SK-N-SH (cell line): ENCODE measurements at regions not wholly inside any gene's neighbourhood (a gene's known extent, or its start where the extent isn't known, plus 50 kb on each side); places are given as distances from the start of the nearest gene placed in this dataset.

Experiments used
- CTCF ChIA-PET: fragments of 300-600, 350-600 bp; formaldehyde crosslinking; extraction: SDS; loops from one replicate; lab custom pipeline; 2021; lab: Yijun Ruan, JAX
- POLR2A ChIA-PET: fragments of 350-600 bp; sonication (Branson Sonifier 250); formaldehyde crosslinking; extraction: SDS; loops from one replicate; lab custom pipeline; 2020; ENCODE audit warnings: antibody characterized with exemption, inconsistent platforms; lab: Yijun Ruan, JAX
- DNase-seq: peaks from one replicate; pipeline ENCODE4 v3.0.0; 2012
- H2AFZ ChIP-seq: fragments of 200-600 bp; sonication (generic); 2 replicates; pipeline ENCODE4 v1.8.1; 2016; ENCODE audit warnings: antibody characterized with exemption, mild to moderate bottlenecking, low read depth
- H3F3A ChIP-seq: fragments of 200-600 bp; sonication (generic); replicated peaks from 2 replicates; pipeline ENCODE3; 2016; ENCODE audit warnings: antibody characterized with exemption, mild to moderate bottlenecking; ENCODE audit not compliant: insufficient read depth
- H3K27ac ChIP-seq, 2 experiments: fragments of 200-500 bp in 1 of 2; fragments of 200-600 bp in 1 of 2; sonication (Bioruptor generic) in 1 of 2; sonication (generic), shearing (Covaris generic) in 1 of 2; 2 replicates each; pipeline versions ENCODE4 v1.5.1 to v1.6.1; 2014 to 2016; ENCODE audit warnings: low read depth in 2 of 2, inconsistent platforms in 1 of 2, low read length in 1 of 2, mild to moderate bottlenecking in 1 of 2, mixed read lengths in 1 of 2
- H3K27me3 ChIP-seq: fragments of 200-600 bp; sonication (generic), shearing (Covaris generic); 2 replicates; pipeline ENCODE4 v1.6.1; 2016; ENCODE audit warnings: mixed run types; ENCODE audit not compliant: insufficient read depth
- H3K36me3 ChIP-seq, 2 experiments: fragments of 200-500 bp in 1 of 2; fragments of 200-600 bp in 1 of 2; sonication (Bioruptor generic) in 1 of 2; sonication (generic) in 1 of 2; replicated peaks in 1 of 2; 2 replicates each; pipeline versions ENCODE3 to v1.5.1; 2014 to 2016; ENCODE audit warnings: low read length in 1 of 2, mild to moderate bottlenecking in 1 of 2; ENCODE audit not compliant: insufficient read depth in 2 of 2, control insufficient read depth in 1 of 2
- H3K4me1 ChIP-seq, 2 experiments: fragments of 200-500 bp in 1 of 2; fragments of 200-600 bp in 1 of 2; sonication (Bioruptor generic) in 1 of 2; sonication (generic), shearing (Covaris generic) in 1 of 2; 2 replicates each; pipeline versions ENCODE4 v1.5.1 to v1.6.1; 2014 to 2016; ENCODE audit warnings: low read depth in 1 of 2, low read length in 1 of 2, mixed run types in 1 of 2; ENCODE audit not compliant: insufficient read depth in 2 of 2, control insufficient read depth in 1 of 2
- H3K4me2 ChIP-seq: fragments of 200-600 bp; sonication (generic), shearing (Covaris generic); 2 replicates; pipeline ENCODE4 v1.6.1; 2017; ENCODE audit warnings: mixed run types
- H3K4me3 ChIP-seq, 2 experiments: fragments of 200-500 bp in 1 of 2; fragments of 200-600 bp in 1 of 2; sonication (Bioruptor generic) in 1 of 2; sonication (generic), shearing (Covaris generic) in 1 of 2; 2 replicates each; pipeline versions ENCODE4 v1.5.1 to v1.8.1; 2014 to 2016; ENCODE audit warnings: low read depth in 2 of 2, inconsistent platforms in 1 of 2, low read length in 1 of 2, mild to moderate bottlenecking in 1 of 2, mixed read lengths in 1 of 2, moderate library complexity in 1 of 2
- H3K79me2 ChIP-seq: fragments of 200-600 bp; sonication (generic); 2 replicates; pipeline ENCODE4 v1.8.1; 2017; ENCODE audit warnings: mild to moderate bottlenecking; ENCODE audit not compliant: insufficient read depth
- H3K9ac ChIP-seq: fragments of 200-600 bp; sonication (generic); 2 replicates; pipeline ENCODE4 v1.6.1; 2017; ENCODE audit warnings: mixed run types
- H3K9me2 ChIP-seq: fragments of 200-600 bp; sonication (generic); 2 replicates; pipeline ENCODE4 v1.6.1; 2017; ENCODE audit warnings: mixed run types
- H3K9me3 ChIP-seq: fragments of 200-600 bp; sonication (generic); 2 replicates; pipeline ENCODE4 v1.6.1; 2017; ENCODE audit warnings: mixed run types, mild to moderate bottlenecking, moderate library complexity
- H4K20me1 ChIP-seq: fragments of 200-600 bp; sonication (generic); 2 replicates; pipeline ENCODE4 v1.6.1; 2017; ENCODE audit warnings: mild to moderate bottlenecking, mixed run types; ENCODE audit not compliant: insufficient read depth
- CHD2 ChIP-seq: fragments of 150-350 bp; IDR thresholded peaks from 2 replicates; pipeline ENCODE4 v1.6.1; 2018; ENCODE audit warnings: low read length; ENCODE audit not compliant: partially characterized antibody
- ELF1 ChIP-seq: IDR thresholded peaks from 2 replicates; pipeline ENCODE4 v1.4.0; 2012
- EZH2phosphoT487 ChIP-seq: fragments of 200-600 bp; sonication (generic); IDR thresholded peaks from 2 replicates; pipeline ENCODE4 v1.6.1; 2017; ENCODE audit warnings: low read depth, mixed run types, mild to moderate bottlenecking, antibody characterized with exemption, moderate library complexity, borderline replicate concordance
- FOSL2 ChIP-seq: IDR thresholded peaks from 2 replicates; pipeline ENCODE4 v1.4.0; 2012; ENCODE audit warnings: low read depth, mild to moderate bottlenecking, moderate library complexity, borderline replicate concordance
- FOXJ3 ChIP-seq: sonication (generic); formaldehyde crosslinking; IDR thresholded peaks from 2 replicates; pipeline ENCODE4 v1.5.1; 2020; ENCODE audit warnings: mild to moderate bottlenecking, missing genetic modification reagents
- FOXM1 ChIP-seq: IDR thresholded peaks from 2 replicates; pipeline ENCODE4 v1.4.0; 2012; ENCODE audit warnings: low read depth, mild to moderate bottlenecking
- GABPA ChIP-seq: IDR thresholded peaks from 2 replicates; pipeline ENCODE4 v1.4.0; 2012; ENCODE audit warnings: low read depth, mild to moderate bottlenecking
- GATA2 ChIP-seq: sonication (generic); formaldehyde crosslinking; IDR thresholded peaks from 2 replicates; pipeline ENCODE4 v1.5.0; 2020; ENCODE audit warnings: mild to moderate bottlenecking, missing genetic modification reagents
- IRF3 ChIP-seq: fragments of 150-350 bp; IDR thresholded peaks from 2 replicates; pipeline ENCODE4 v1.6.1; 2016; ENCODE audit warnings: mild to moderate bottlenecking, low read depth, low read length
- JUND ChIP-seq: IDR thresholded peaks from 2 replicates; pipeline ENCODE4 v1.4.0; 2012
- MEF2A ChIP-seq: IDR thresholded peaks from 2 replicates; pipeline ENCODE4 v1.4.0; 2012; ENCODE audit warnings: low read depth, borderline replicate concordance
- MXI1 ChIP-seq: IDR thresholded peaks from 2 replicates; pipeline ENCODE4 v1.6.1; 2012; ENCODE audit warnings: mild to moderate bottlenecking, low read depth, low read length, improper control_type of control experiment
- NFIC ChIP-seq: IDR thresholded peaks from 2 replicates; pipeline ENCODE4 v1.4.0; 2012; ENCODE audit warnings: borderline replicate concordance
- POLR2AphosphoS5 ChIP-seq: IDR thresholded peaks from 2 replicates; pipeline ENCODE4 v1.6.1; 2012; ENCODE audit warnings: low read depth, low read length
- RAD21 ChIP-seq: IDR thresholded peaks from 2 replicates; pipeline ENCODE4 v1.6.1; 2012; ENCODE audit warnings: mild to moderate bottlenecking, low read length
- RCOR1 ChIP-seq: fragments of 150-350 bp; IDR thresholded peaks from 2 replicates; pipeline ENCODE4 v1.6.1; 2017; ENCODE audit warnings: antibody characterized with exemption, low read length
- RFX5 ChIP-seq: IDR thresholded peaks from 2 replicates; pipeline ENCODE4 v1.6.1; 2012; ENCODE audit warnings: mild to moderate bottlenecking, improper control_type of control experiment, low read length
- RXRA ChIP-seq: IDR thresholded peaks from 2 replicates; pipeline ENCODE4 v1.4.0; 2012; ENCODE audit warnings: low read depth, mild to moderate bottlenecking, borderline replicate concordance
- SIN3A ChIP-seq: IDR thresholded peaks from 2 replicates; pipeline ENCODE4 v1.6.1; 2012; ENCODE audit warnings: low read depth, mild to moderate bottlenecking, low read length, moderate library complexity, borderline replicate concordance
- SMC3 ChIP-seq: IDR thresholded peaks from 2 replicates; pipeline ENCODE4 v1.6.1; 2012; ENCODE audit warnings: low read depth, low read length, improper control_type of control experiment
- TAF1 ChIP-seq: IDR thresholded peaks from 2 replicates; pipeline ENCODE4 v1.6.1; 2012; ENCODE audit warnings: low read depth, mild to moderate bottlenecking, low read length, moderate library complexity, borderline replicate concordance
- TEAD4 ChIP-seq: IDR thresholded peaks from 2 replicates; pipeline ENCODE4 v1.4.0; 2012; ENCODE audit warnings: mild to moderate bottlenecking, borderline replicate concordance; ENCODE audit not compliant: insufficient read depth
- YY1 ChIP-seq: IDR thresholded peaks from 2 replicates; pipeline ENCODE4 v1.4.0; 2012; ENCODE audit warnings: low read depth, mild to moderate bottlenecking
- ZBTB33 ChIP-seq: IDR thresholded peaks from 2 replicates; pipeline ENCODE4 v1.4.0; 2012; ENCODE audit warnings: low read depth, borderline replicate concordance
- WGBS: methylation state at CpG from one replicate; pipeline ENCODE4 v1.1.6; 2017; ENCODE audit warnings: low lambda C conversion rate; 5-methylcytosine and 5-hydroxymethylcytosine counted together
- TF ChIP-seq, protein P1 (sequence below): IDR thresholded peaks from 2 replicates; pipeline ENCODE4 v1.4.0; 2012; ENCODE audit warnings: low read depth
- TF ChIP-seq, protein P2 (sequence below): IDR thresholded peaks from 2 replicates; pipeline ENCODE4; 2012
- TF ChIP-seq, protein P3 (sequence below): fragments of 150-350 bp; IDR thresholded peaks from 2 replicates; pipeline ENCODE4 v1.6.1; 2017; ENCODE audit warnings: antibody characterized with exemption, low read length, low read depth, borderline replicate concordance
- TF ChIP-seq, protein P4 (sequence below): IDR thresholded peaks from 2 replicates; pipeline ENCODE4 v1.4.0; 2012; ENCODE audit warnings: low read depth, borderline replicate concordance
- TF ChIP-seq, protein P5 (sequence below): fragments of 200-600 bp; sonication (generic); IDR thresholded peaks from 2 replicates; pipeline ENCODE4 v1.6.1; 2017; ENCODE audit warnings: antibody characterized with exemption, mild to moderate bottlenecking, moderate library complexity

GRCh38 chr1:194658090-194658439 lies 1471.7 kb upstream of the B3GALT2 start:
- CTCF ChIA-PET = no interaction called here
- no peaks in the 10 kb centered on the region for H3K79me2 ChIP-seq
- no peak overlapping the region; the same call in 1 of the 2 replicates for H2AFZ ChIP-seq
- H3K27ac ChIP-seq = peak overlapping the region in 1 of 2 experiments; percentile 31; a peak in 1 of 4 replicates
- H3K4me3 ChIP-seq = no peak overlapping the region
- H3K4me2 ChIP-seq = no peak overlapping the region
- no peaks in the 10 kb centered on the region for H3K27me3 ChIP-seq
- no peaks in the 10 kb centered on the region for H4K20me1 ChIP-seq
- no peaks in the 10 kb centered on the region for H3K36me3 ChIP-seq
- no peaks in the 10 kb centered on the region; a peak in 1 of 4 replicates for H3K4me1 ChIP-seq
- H3F3A ChIP-seq = peaks cover 4% of the 10 kb centered on the region
- no peak for DNase-seq
- no peak overlapping the region for H3K9ac ChIP-seq
- H3K9me3 ChIP-seq = no peaks in the 10 kb centered on the region
- 11% methylated on average over 1 of the region's 1 CpG for WGBS
- H3K9me2 ChIP-seq = no peaks in the 10 kb centered on the region
- POLR2A ChIA-PET = no interaction called here
- TF ChIP-seq RXRA = no peak
- peak; percentile 30; the same call in 1 of the 2 replicates for TF ChIP-seq FOSL2
- no peak for TF ChIP-seq FOXJ3 (CRISPR knock-in tag)
- TF ChIP-seq GABPA = no peak
- TF ChIP-seq, protein P1, sequence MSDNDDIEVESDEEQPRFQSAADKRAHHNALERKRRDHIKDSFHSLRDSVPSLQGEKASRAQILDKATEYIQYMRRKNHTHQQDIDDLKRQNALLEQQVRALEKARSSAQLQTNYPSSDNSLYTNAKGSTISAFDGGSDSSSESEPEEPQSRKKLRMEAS = no peak
- TF ChIP-seq YY1 = no peak
- TF ChIP-seq TEAD4 = no peak
- TF ChIP-seq, protein P2, sequence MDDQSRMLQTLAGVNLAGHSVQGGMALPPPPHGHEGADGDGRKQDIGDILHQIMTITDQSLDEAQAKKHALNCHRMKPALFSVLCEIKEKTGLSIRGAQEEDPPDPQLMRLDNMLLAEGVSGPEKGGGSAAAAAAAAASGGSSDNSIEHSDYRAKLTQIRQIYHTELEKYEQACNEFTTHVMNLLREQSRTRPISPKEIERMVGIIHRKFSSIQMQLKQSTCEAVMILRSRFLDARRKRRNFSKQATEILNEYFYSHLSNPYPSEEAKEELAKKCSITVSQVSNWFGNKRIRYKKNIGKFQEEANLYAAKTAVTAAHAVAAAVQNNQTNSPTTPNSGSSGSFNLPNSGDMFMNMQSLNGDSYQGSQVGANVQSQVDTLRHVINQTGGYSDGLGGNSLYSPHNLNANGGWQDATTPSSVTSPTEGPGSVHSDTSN = 0 out of 2 replicates have a peak, but pooled peaks have one; percentile 9
- TF ChIP-seq SIN3A = no peak
- TF ChIP-seq SMC3 = no peak
- TF ChIP-seq EZH2phosphoT487 = no peak
- no peak for TF ChIP-seq GATA2 (CRISPR knock-in tag)
- TF ChIP-seq, protein P3, sequence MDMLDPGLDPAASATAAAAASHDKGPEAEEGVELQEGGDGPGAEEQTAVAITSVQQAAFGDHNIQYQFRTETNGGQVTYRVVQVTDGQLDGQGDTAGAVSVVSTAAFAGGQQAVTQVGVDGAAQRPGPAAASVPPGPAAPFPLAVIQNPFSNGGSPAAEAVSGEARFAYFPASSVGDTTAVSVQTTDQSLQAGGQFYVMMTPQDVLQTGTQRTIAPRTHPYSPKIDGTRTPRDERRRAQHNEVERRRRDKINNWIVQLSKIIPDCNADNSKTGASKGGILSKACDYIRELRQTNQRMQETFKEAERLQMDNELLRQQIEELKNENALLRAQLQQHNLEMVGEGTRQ = no peak
- no peak for TF ChIP-seq RAD21
- no peak for TF ChIP-seq MEF2A
- no peak for TF ChIP-seq CHD2
- TF ChIP-seq JUND = peak; percentile 19; the same call in 1 of the 2 replicates
- no peak for TF ChIP-seq ZBTB33
- TF ChIP-seq RCOR1 = no peak
- no peak for TF ChIP-seq FOXM1
- TF ChIP-seq MXI1 = no peak
- no peak for TF ChIP-seq RFX5
- no peak for TF ChIP-seq IRF3
- TF ChIP-seq, protein P4, sequence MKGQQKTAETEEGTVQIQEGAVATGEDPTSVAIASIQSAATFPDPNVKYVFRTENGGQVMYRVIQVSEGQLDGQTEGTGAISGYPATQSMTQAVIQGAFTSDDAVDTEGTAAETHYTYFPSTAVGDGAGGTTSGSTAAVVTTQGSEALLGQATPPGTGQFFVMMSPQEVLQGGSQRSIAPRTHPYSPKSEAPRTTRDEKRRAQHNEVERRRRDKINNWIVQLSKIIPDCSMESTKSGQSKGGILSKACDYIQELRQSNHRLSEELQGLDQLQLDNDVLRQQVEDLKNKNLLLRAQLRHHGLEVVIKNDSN = no peak
- no peak for TF ChIP-seq ELF1
- no peak for TF ChIP-seq POLR2AphosphoS5
- no peak for TF ChIP-seq NFIC
- no peak for TF ChIP-seq TAF1
- TF ChIP-seq, protein P5, sequence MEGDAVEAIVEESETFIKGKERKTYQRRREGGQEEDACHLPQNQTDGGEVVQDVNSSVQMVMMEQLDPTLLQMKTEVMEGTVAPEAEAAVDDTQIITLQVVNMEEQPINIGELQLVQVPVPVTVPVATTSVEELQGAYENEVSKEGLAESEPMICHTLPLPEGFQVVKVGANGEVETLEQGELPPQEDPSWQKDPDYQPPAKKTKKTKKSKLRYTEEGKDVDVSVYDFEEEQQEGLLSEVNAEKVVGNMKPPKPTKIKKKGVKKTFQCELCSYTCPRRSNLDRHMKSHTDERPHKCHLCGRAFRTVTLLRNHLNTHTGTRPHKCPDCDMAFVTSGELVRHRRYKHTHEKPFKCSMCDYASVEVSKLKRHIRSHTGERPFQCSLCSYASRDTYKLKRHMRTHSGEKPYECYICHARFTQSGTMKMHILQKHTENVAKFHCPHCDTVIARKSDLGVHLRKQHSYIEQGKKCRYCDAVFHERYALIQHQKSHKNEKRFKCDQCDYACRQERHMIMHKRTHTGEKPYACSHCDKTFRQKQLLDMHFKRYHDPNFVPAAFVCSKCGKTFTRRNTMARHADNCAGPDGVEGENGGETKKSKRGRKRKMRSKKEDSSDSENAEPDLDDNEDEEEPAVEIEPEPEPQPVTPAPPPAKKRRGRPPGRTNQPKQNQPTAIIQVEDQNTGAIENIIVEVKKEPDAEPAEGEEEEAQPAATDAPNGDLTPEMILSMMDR = no peak
